ENCODE measurements at regions not wholly inside any gene's neighbourhood (a gene's known extent, or its start where the extent isn't known, plus 50 kb on each side); places are given as distances from the start of the nearest gene placed in this dataset.
"Not testable (repeated sequence)": the region's sequence is repeated elsewhere in the genome, so short reads cannot be mapped to it uniquely, and the experiment has no call there.

DNA sequence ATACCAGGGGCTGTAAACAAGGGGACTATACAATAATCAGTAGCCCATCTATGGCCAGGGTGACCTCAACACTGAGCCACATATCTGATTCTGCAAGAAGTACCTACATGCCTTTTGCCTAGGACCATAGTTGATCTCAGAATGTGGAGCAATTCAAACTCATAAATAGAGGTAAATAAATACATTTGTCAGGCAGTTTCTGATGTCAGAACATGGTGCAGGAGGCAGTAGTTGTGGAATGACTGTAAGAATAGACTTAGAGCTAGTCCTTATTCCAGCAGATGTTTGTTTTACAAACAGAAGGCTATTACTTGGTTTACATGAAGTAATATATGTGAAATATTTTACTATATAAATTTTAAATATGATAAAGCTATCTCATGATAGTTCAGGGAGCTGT, 330.7 kb upstream of the DAB2 start:
- TF ChIP-seq, protein P1, sequence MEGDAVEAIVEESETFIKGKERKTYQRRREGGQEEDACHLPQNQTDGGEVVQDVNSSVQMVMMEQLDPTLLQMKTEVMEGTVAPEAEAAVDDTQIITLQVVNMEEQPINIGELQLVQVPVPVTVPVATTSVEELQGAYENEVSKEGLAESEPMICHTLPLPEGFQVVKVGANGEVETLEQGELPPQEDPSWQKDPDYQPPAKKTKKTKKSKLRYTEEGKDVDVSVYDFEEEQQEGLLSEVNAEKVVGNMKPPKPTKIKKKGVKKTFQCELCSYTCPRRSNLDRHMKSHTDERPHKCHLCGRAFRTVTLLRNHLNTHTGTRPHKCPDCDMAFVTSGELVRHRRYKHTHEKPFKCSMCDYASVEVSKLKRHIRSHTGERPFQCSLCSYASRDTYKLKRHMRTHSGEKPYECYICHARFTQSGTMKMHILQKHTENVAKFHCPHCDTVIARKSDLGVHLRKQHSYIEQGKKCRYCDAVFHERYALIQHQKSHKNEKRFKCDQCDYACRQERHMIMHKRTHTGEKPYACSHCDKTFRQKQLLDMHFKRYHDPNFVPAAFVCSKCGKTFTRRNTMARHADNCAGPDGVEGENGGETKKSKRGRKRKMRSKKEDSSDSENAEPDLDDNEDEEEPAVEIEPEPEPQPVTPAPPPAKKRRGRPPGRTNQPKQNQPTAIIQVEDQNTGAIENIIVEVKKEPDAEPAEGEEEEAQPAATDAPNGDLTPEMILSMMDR (IDR thresholded peaks at IDR 0.05; ENCODE audit: low read depth, low read length, missing control alignments) = no peak
- in situ Hi-C loops (cut with HindIII; ENCODE audit: low sequenced_read_pairs) = no loop called here
- H3K4me3 ChIP-seq (ENCODE audit: low read depth, low read length) = no peak overlapping the region
- DNase-seq (ENCODE audit: low read depth) = no peak

DNA sequence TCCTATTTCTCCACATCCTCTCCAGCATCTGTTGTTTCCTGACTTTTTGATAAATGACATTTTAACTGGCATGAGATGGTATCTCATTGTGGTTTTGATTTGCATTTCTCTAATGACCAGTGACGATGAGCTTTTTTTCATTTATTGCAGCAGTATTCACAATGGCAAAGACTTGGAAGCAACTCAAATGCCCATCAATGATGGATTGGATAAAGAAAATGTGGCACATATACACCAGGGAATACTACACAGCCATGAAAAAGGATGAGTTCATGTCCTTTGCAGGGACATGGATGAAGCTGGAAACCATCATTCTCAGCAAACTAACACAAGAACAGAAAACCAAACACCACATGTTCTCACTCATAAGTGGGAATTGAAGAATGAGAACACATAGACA, 329.0 kb upstream of the DAB2 start:
- DNase-seq (ENCODE audit: low read depth); H3K4me3 ChIP-seq (ENCODE audit: low read depth, low read length); in situ Hi-C loops (cut with HindIII; ENCODE audit: low sequenced_read_pairs): not testable (repeated sequence)

DNA sequence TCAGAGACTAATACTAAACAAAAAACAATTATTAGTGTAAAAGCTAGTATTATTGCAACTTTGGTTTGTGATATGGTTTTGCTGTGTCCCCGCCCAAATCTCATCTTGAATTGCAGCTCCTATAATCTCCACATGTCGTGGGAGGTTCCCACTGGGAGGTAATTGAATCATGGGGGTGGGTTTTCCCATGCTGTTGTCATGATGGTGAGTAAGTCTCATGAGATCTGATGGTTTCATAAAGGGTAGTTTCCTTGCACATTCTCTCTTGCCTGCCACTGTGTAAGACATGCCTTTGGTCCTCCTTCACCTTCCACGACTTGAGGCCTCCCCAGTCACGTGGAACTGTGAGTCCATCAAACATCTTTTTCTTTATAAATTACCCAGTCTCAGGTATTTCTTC, 325.9 kb upstream of the DAB2 start:
- TF ChIP-seq, protein P1 (IDR thresholded peaks at IDR 0.05; ENCODE audit: low read depth, low read length, missing control alignments) = no peak
- H3K4me3 ChIP-seq (ENCODE audit: low read depth, low read length) = no peak overlapping the region
- no peak for DNase-seq (ENCODE audit: low read depth)
- in situ Hi-C loops (cut with HindIII; ENCODE audit: low sequenced_read_pairs) = no loop called here

DNA sequence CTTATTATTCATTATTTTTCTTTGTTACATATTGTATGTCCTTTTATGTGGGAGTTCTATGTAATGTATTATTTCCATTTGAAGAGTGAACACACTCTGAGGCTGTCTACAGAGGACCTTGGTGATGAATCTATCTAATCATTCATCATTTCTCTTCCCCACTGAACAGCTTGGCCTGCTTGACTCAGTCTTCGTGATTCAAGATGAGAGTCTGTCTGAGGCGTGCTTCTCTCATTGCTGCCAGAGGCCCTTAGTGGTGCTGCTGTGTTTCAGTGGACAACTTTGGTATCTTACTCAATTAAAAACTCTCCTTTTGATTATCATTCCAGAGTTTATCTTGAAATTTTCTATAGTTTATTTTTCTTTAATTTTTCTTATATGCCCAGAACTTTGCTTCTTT, 318.1 kb upstream of the DAB2 start:
- no peak for DNase-seq (ENCODE audit: low read depth)
- TF ChIP-seq, protein P1 (IDR thresholded peaks at IDR 0.05; ENCODE audit: low read depth, low read length, missing control alignments) = no peak
- H3K4me3 ChIP-seq (ENCODE audit: low read depth, low read length) = no peak overlapping the region
- in situ Hi-C loops (cut with HindIII; ENCODE audit: low sequenced_read_pairs) = no loop called here

DNA sequence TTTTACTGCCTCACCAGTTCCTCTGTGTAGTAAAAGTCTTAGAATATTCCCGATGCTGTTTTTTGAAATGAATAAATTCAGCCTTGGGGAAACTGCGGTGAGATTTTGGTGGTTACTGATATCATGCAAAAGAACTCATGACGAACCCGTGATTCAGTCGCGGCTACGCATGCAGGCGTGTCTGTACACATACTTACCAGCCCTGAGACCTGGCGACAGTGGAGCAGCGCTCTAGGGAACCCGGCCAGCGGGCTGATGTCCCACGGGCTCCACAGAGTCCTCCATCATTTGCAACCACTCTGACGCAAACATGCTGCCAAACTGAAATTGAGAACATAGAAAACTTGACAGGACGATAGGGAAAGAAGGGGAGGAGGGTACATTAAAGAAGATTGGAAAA, 315.6 kb upstream of the DAB2 start:
- no peak for DNase-seq (ENCODE audit: low read depth)
- H3K4me3 ChIP-seq (ENCODE audit: low read depth, low read length) = no peak overlapping the region
- TF ChIP-seq, protein P1 (IDR thresholded peaks at IDR 0.05; ENCODE audit: low read depth, low read length, missing control alignments) = no peak
- in situ Hi-C loops (cut with HindIII; ENCODE audit: low sequenced_read_pairs) = no loop called here

DNA sequence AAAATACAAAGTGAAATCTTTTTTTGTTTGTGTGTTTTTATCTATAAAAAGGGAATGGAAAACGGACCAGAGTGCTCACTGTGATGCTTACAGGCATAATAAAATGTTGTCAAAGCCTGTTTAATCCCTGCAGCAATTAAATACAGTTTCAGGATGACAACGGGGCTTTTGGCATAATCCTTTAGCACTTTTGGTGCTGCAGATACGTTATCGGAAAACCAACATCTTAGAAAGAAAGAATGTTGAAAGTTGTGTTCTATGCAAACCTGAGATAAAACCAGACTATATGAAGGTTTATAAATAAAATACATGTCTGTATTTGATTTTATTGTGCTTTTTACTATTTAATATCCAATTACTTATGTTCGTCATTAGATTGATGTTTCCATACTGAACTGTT, 307.4 kb upstream of the DAB2 start:
- in situ Hi-C loops (cut with HindIII; ENCODE audit: low sequenced_read_pairs) = no loop called here
- no peak for DNase-seq (ENCODE audit: low read depth)
- TF ChIP-seq, protein P1 (IDR thresholded peaks at IDR 0.05; ENCODE audit: low read depth, low read length, missing control alignments) = no peak
- H3K4me3 ChIP-seq (ENCODE audit: low read depth, low read length) = no peak overlapping the region

DNA sequence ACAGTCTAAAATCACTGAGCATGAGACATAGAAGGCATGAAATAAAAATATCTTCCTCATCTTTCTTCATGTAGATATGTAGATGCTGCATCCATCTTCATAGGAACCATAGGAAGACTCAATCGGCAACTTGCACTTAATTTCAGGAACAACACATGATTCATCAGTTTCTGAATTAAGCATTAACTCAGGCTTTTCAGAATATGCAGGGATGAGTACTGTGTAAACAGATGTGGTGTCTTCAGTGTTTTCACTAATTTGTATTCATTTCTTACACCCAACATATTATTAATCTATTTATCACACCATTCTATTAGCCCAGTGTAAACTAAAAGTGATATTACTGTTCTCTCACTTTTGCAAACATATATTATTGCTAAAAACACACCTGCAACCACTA, 305.9 kb upstream of the DAB2 start:
- in situ Hi-C loops (cut with HindIII; ENCODE audit: low sequenced_read_pairs) = no loop called here
- TF ChIP-seq, protein P1 (IDR thresholded peaks at IDR 0.05; ENCODE audit: low read depth, low read length, missing control alignments) = no peak
- no peak for DNase-seq (ENCODE audit: low read depth)
- no peak overlapping the region for H3K4me3 ChIP-seq (ENCODE audit: low read depth, low read length)

Measured in astrocyte of the cerebellum (primary cell).